ENCODE measurements at regions not wholly inside any gene's neighbourhood (a gene's known extent, or its start where the extent isn't known, plus 50 kb on each side); places are given as distances from the start of the nearest gene placed in this dataset.

GRCh38 chr7:56609852-56610355 lies 493.7 kb upstream of the NUPR2 start:
- Mint-ChIP-seq H3K27me3 (ENCODE audit: low read depth) (peaks cover 2% of the 10 kb centered on the region; the same call in 1 of the 2 replicates), H3K4me1 (no peaks in the 10 kb centered on the region), H3K4me3 (no peak overlapping the region), H3K27ac (no peak overlapping the region), H3K36me3 (ENCODE audit: insufficient read depth in 1 of 3, low read depth in 3 of 3) (peaks cover 0 to 14% (median 10%) of the 10 kb centered on the region in 3 experiments; a peak in 6 of 7 replicates), H3K9me3 (peaks cover 89 to 93% of the 10 kb centered on the region in 2 experiments)
- no peak overlapping the region for H2BK12ac ChIP-seq (ENCODE audit: insufficient read length, low read depth, low read length)
- no peak overlapping the region for H3T11ph ChIP-seq (ENCODE audit: low read length)
- no peak overlapping the region for H4K8ac ChIP-seq (replicated peaks; ENCODE audit: insufficient read length, low read depth, low read length)
- no peak overlapping the region for H3K18ac ChIP-seq (ENCODE audit: insufficient read length, low read depth, low read length)
- no peak overlapping the region for H2BK120ac ChIP-seq (ENCODE audit: low read depth, low read length, poor library complexity, severe bottlenecking)
- no peaks in the 10 kb centered on the region for H3K23me2 ChIP-seq (ENCODE audit: insufficient read length, low read depth, low read length, poor library complexity, severe bottlenecking)
- H3K56ac ChIP-seq (ENCODE audit: insufficient read length, low read depth, low read length): no peak overlapping the region
- peaks cover 76% of the 10 kb centered on the region for H3K9me3 ChIP-seq (ENCODE audit: control insufficient read depth, low read depth, low read length)
- H3K4ac ChIP-seq (ENCODE audit: low read depth, low read length): no peak overlapping the region
- no peak overlapping the region for H3K4me2 ChIP-seq (ENCODE audit: insufficient read depth, insufficient read length, low read length)
- H3K27ac ChIP-seq (ENCODE audit: insufficient read length, low read depth, low read length): no peak overlapping the region
- no CpG with 5 or more reads among the region's 2 CpGs for WGBS (ENCODE audit: extremely low coverage, insufficient read length, low lambda C conversion rate)
- TF ChIP-seq CTCF (conservative IDR thresholded peaks at IDR 0.05): no peak
- H3K79me1 ChIP-seq (ENCODE audit: insufficient read depth, low read depth, low read length, poor library complexity, severe bottlenecking): no peaks in the 10 kb centered on the region
- H2AFZ ChIP-seq (ENCODE audit: low read length): no peak overlapping the region
- H3K79me2 ChIP-seq (ENCODE audit: insufficient read depth, low read length): no peaks in the 10 kb centered on the region
- no peak for DNase-seq
- no peak overlapping the region for H2BK15ac ChIP-seq (ENCODE audit: low read depth, low read length)
- no peaks in the 10 kb centered on the region for H4K20me1 ChIP-seq (ENCODE audit: control insufficient read depth, insufficient read depth, insufficient read length)
- no peak overlapping the region for H2AK5ac ChIP-seq (ENCODE audit: insufficient read length, low read length)
- H2BK5ac ChIP-seq (ENCODE audit: insufficient read length, low read length): no peak overlapping the region
- H4K91ac ChIP-seq (ENCODE audit: insufficient read length, low read depth, low read length): no peak overlapping the region
- H3K4me1 ChIP-seq (ENCODE audit: insufficient read depth, low read length): no peaks in the 10 kb centered on the region
- no peak overlapping the region for H2BK20ac ChIP-seq (ENCODE audit: low read depth, low read length, poor library complexity, severe bottlenecking)
- H4K5ac ChIP-seq (ENCODE audit: insufficient read length, low read depth, low read length): no peak overlapping the region
- no peak overlapping the region for H3K14ac ChIP-seq (ENCODE audit: insufficient read depth, low read length)
- no peaks in the 10 kb centered on the region for H3K27me3 ChIP-seq (ENCODE audit: insufficient read depth, low read length)
- H3K23ac ChIP-seq (ENCODE audit: insufficient read length, low read depth, low read length): no peak overlapping the region
- no peak overlapping the region for H3K9ac ChIP-seq (ENCODE audit: extremely low read depth, insufficient read length, low read length)

Data from H9 (cell line).